ENCODE measurements at regions not wholly inside any gene's neighbourhood (a gene's known extent, or its start where the extent isn't known, plus 50 kb on each side); places are given as distances from the start of the nearest gene placed in this dataset.

GRCh38 chr6:80690551-80691131, 584.2 kb downstream of the BCKDHB start:
- BruUV-seq (replicated peaks): no TSS peak
- H3K4me1 ChIP-seq (ENCODE audit: control insufficient read depth, insufficient read depth, low read length): no peaks in the 10 kb centered on the region
- SMC1A ChIA-PET (ENCODE audit: uncharacterized antibody, unreplicated experiment): interaction anchor here (1.0 kb wide), 1 partner anchor 26 kb away, joined by 3 read pairs; no protein-coding TSS in a partner anchor
- no peak for DNase-seq (ENCODE audit: low read depth, low spot score)
- H3K27me3 ChIP-seq (replicated peaks in 1 of 2; ENCODE audit: control insufficient read depth in 2 of 2, insufficient read depth in 2 of 2, low read length in 1 of 2): no peaks in the 10 kb centered on the region
- POLR2A ChIA-PET: no interaction called here
- no peaks in the 10 kb centered on the region for H4K20me1 ChIP-seq (ENCODE audit: control insufficient read depth, insufficient read depth)
- no peak for ATAC-seq
- TF ChIP-seq CHD2 (IDR thresholded peaks at IDR 0.05; ENCODE audit: borderline replicate concordance, low read depth, low read length): no peak
- no peak for TF ChIP-seq SIN3A (IDR thresholded peaks at IDR 0.05; ENCODE audit: low read depth, low read length)
- TF ChIP-seq IRF4 (IDR thresholded peaks at IDR 0.05; ENCODE audit: low read depth, low read length): no peak
- TF ChIP-seq KDM1A (IDR thresholded peaks at IDR 0.05; ENCODE audit: borderline replicate concordance): no peak
- TF ChIP-seq RCOR1 (conservative IDR thresholded peaks at IDR 0.05; ENCODE audit: low read depth, low read length): no peak
- no peak for TF ChIP-seq RFX5 (IDR thresholded peaks at IDR 0.05; ENCODE audit: low read depth, low read length)
- TF ChIP-seq ZNF622 (IDR thresholded peaks at IDR 0.05): no peak
- no peaks in the 10 kb centered on the region for H3K9me3 ChIP-seq (replicated peaks; ENCODE audit: control insufficient read depth, insufficient read depth, low read length)
- no peak overlapping the region for H3K4me3 ChIP-seq
- intact Hi-C loops (cut with micrococcal nuclease; ENCODE audit: unreplicated experiment) (no loop called here), in situ Hi-C loops (cut with MboI) (no loop called here)
- H3K27ac ChIP-seq (ENCODE audit: control insufficient read depth, insufficient read depth): no peak overlapping the region
- no peaks in the 10 kb centered on the region for H3K36me3 ChIP-seq (ENCODE audit: control insufficient read depth in 2 of 2, insufficient read depth in 2 of 2, low read length in 1 of 2)
- H2AFZ ChIP-seq (ENCODE audit: control insufficient read depth, low read depth, low read length): no peak overlapping the region
- 33% methylated on average over 6 of the region's 6 CpGs for WGBS (ENCODE audit: insufficient coverage, insufficient replicate concordance, low lambda C conversion rate, missing lambda C conversion rate)
- RAD21 ChIA-PET (ENCODE audit: unreplicated experiment): no interaction called here
- no peak overlapping the region for H3K9ac ChIP-seq (ENCODE audit: control insufficient read depth, insufficient read depth, low read length)
- FAIRE-seq: no peak
- CTCF ChIA-PET: no interaction called here
- no peaks in the 10 kb centered on the region for H3K79me2 ChIP-seq (ENCODE audit: control insufficient read depth, insufficient read depth, low read length)
- H3K4me2 ChIP-seq (ENCODE audit: control insufficient read depth, insufficient read depth): no peak overlapping the region

- H3K79me2 ChIP-seq (ENCODE audit: control insufficient read depth, insufficient read depth, low read length): no peaks in the 10 kb centered on the region
- DNase-seq (ENCODE audit: low read depth, low spot score) (no peak), FAIRE-seq (no peak), ATAC-seq (no peak)
- SMC1A ChIA-PET (ENCODE audit: uncharacterized antibody, unreplicated experiment): interaction anchor here (1.0 kb wide), 1 partner anchor 26 kb away, joined by 3 read pairs; no protein-coding TSS in a partner anchor
- no peak overlapping the region for H3K27ac ChIP-seq (ENCODE audit: control insufficient read depth, insufficient read depth)
- BruUV-seq (replicated peaks): no TSS peak
- RAD21 ChIA-PET (ENCODE audit: unreplicated experiment): no interaction called here
- intact Hi-C loops (cut with micrococcal nuclease; ENCODE audit: unreplicated experiment): no loop called here
- POLR2A ChIA-PET: no interaction called here
- no peaks in the 10 kb centered on the region for H3K4me1 ChIP-seq (ENCODE audit: control insufficient read depth, insufficient read depth, low read length)
- no peak overlapping the region for H3K9ac ChIP-seq (ENCODE audit: control insufficient read depth, insufficient read depth, low read length)
- in situ Hi-C loops (cut with MboI): no loop called here
- no peak overlapping the region for H3K4me2 ChIP-seq (ENCODE audit: control insufficient read depth, insufficient read depth)
- no peak overlapping the region for H2AFZ ChIP-seq (ENCODE audit: control insufficient read depth, low read depth, low read length)
- H3K9me3 ChIP-seq (replicated peaks; ENCODE audit: control insufficient read depth, insufficient read depth, low read length): no peaks in the 10 kb centered on the region
- no peaks in the 10 kb centered on the region for H3K36me3 ChIP-seq (ENCODE audit: control insufficient read depth in 2 of 2, insufficient read depth in 2 of 2, low read length in 1 of 2)
- WGBS (ENCODE audit: insufficient coverage, insufficient replicate concordance, low lambda C conversion rate, missing lambda C conversion rate): 2% methylated on average over 3 of the region's 3 CpGs
- H4K20me1 ChIP-seq (ENCODE audit: control insufficient read depth, insufficient read depth): no peaks in the 10 kb centered on the region
- CTCF ChIA-PET: no interaction called here
- H3K4me3 ChIP-seq: no peak overlapping the region
- H3K27me3 ChIP-seq (replicated peaks in 1 of 2; ENCODE audit: control insufficient read depth in 2 of 2, insufficient read depth in 2 of 2, low read length in 1 of 2): no peaks in the 10 kb centered on the region
- TF ChIP-seq IRF3 (IDR thresholded peaks at IDR 0.05) (no peak), STAT1 (conservative IDR thresholded peaks at IDR 0.05) (no peak), TARDBP (IDR thresholded peaks at IDR 0.05; ENCODE audit: borderline replicate concordance) (no peak), CBX3 (IDR thresholded peaks at IDR 0.05; ENCODE audit: borderline replicate concordance, low read depth) (no peak), CEBPZ (IDR thresholded peaks at IDR 0.05; ENCODE audit: low read depth, low read length) (no peak), KAT2A (conservative IDR thresholded peaks at IDR 0.05; ENCODE audit: control insufficient read depth, low read depth, low read length) (no peak), SMARCA5 (IDR thresholded peaks at IDR 0.05) (no peak), LARP7 (IDR thresholded peaks at IDR 0.05) (no peak)
These were observed 583.4 kb downstream of the BCKDHB start for GRCh38 chr6:80689716-80690395.
